ENCODE measurements at regions not wholly inside any gene's neighbourhood (a gene's known extent, or its start where the extent isn't known, plus 50 kb on each side); places are given as distances from the start of the nearest gene placed in this dataset.

- H3K27ac ChIP-seq: no peak overlapping the region
- H3K4me3 ChIP-seq: no peak overlapping the region
Measured at GRCh38 chr3:24725514-24726255, 231.0 kb upstream of the THRB start.

GRCh38 chr3:24726423-24726822, 231.8 kb upstream of the THRB start:
- Histone ChIP-seq H3K4me3 (no peak overlapping the region), H3K27ac (no peak overlapping the region)

GRCh38 chr3:24730173-24730572, 235.5 kb upstream of the THRB start:
- no peak overlapping the region for H3K27ac ChIP-seq
- no peak overlapping the region for H3K4me3 ChIP-seq

- Histone ChIP-seq H3K27ac (no peak overlapping the region), H3K4me3 (no peak overlapping the region)
Measured at GRCh38 chr3:24734019-24734418, 239.4 kb upstream of the THRB start.

GRCh38 chr3:24736701-24737100, 242.1 kb upstream of the THRB start:
- H3K27ac ChIP-seq: no peak overlapping the region

GRCh38 chr3:24740326-24740725, 245.7 kb upstream of the THRB start:
- no peak overlapping the region for H3K4me3 ChIP-seq
- no peak overlapping the region for H3K27ac ChIP-seq

More at GRCh38 chr3:24736701-24737100, 242.1 kb upstream of the THRB start:
- no peak overlapping the region for H3K4me3 ChIP-seq

GRCh38 chr3:24741506-24741905, 246.9 kb upstream of the THRB start:
- H3K27ac ChIP-seq: no peak overlapping the region
- H3K4me3 ChIP-seq: no peak overlapping the region

GRCh38 chr3:24748520-24748919, 253.9 kb upstream of the THRB start:
- no peak overlapping the region for H3K27ac ChIP-seq
- no peak overlapping the region for H3K4me3 ChIP-seq

- no peak overlapping the region for H3K4me3 ChIP-seq
Measured at GRCh38 chr3:24751020-24751419, 256.4 kb upstream of the THRB start.

GRCh38 chr3:24756101-24756888, 261.6 kb upstream of the THRB start:
- Histone ChIP-seq H3K4me3 (no peak overlapping the region), H3K27ac (no peak overlapping the region)

More at GRCh38 chr3:24751020-24751419, 256.4 kb upstream of the THRB start:
- no peak overlapping the region for H3K27ac ChIP-seq

GRCh38 chr3:24763393-24763792, 268.7 kb upstream of the THRB start:
- Histone ChIP-seq H3K27ac (no peak overlapping the region), H3K4me3 (no peak overlapping the region)

- Histone ChIP-seq H3K4me3 (no peak overlapping the region), H3K27ac (no peak overlapping the region)
Measured at GRCh38 chr3:24764236-24764915, 269.7 kb upstream of the THRB start.

GRCh38 chr3:24765399-24765798, 270.7 kb upstream of the THRB start:
- no peak overlapping the region for H3K27ac ChIP-seq
- no peak overlapping the region for H3K4me3 ChIP-seq

- Histone ChIP-seq H3K27ac (no peak overlapping the region), H3K4me3 (no peak overlapping the region)
Measured at GRCh38 chr3:24769918-24770317, 275.3 kb upstream of the THRB start.

- Histone ChIP-seq H3K27ac (no peak overlapping the region), H3K4me3 (no peak overlapping the region)
Measured at GRCh38 chr3:24773798-24774197, 279.1 kb upstream of the THRB start.

GRCh38 chr3:24780991-24781390, 286.3 kb upstream of the THRB start:
- Histone ChIP-seq H3K4me3 (no peak overlapping the region), H3K27ac (no peak overlapping the region)

- no peak overlapping the region for H3K27ac ChIP-seq
- H3K4me3 ChIP-seq: no peak overlapping the region
Measured at GRCh38 chr3:24781454-24781853, 286.8 kb upstream of the THRB start.

- Histone ChIP-seq H3K27ac (no peak overlapping the region), H3K4me3 (no peak overlapping the region)
Measured at GRCh38 chr3:24793896-24794295, 299.2 kb upstream of the THRB start.

GRCh38 chr3:24802614-24803013, 308.0 kb upstream of the THRB start:
- H3K4me3 ChIP-seq: no peak overlapping the region

GRCh38 chr3:24804095-24804494, 309.4 kb upstream of the THRB start:
- Histone ChIP-seq H3K27ac (no peak overlapping the region), H3K4me3 (no peak overlapping the region)

More at GRCh38 chr3:24802614-24803013, 308.0 kb upstream of the THRB start:
- H3K27ac ChIP-seq: no peak overlapping the region

GRCh38 chr3:24810881-24811280, 316.2 kb upstream of the THRB start:
- H3K4me3 ChIP-seq: no peak overlapping the region
- no peak overlapping the region for H3K27ac ChIP-seq
